Calu3 (cell line): ENCODE measurements at regions not wholly inside any gene's neighbourhood (a gene's known extent, or its start where the extent isn't known, plus 50 kb on each side); places are given as distances from the start of the nearest gene placed in this dataset.

Experiments used
- BruUV-seq: library from RNA; stranded (reverse); fragments of 400-500 nt; replicated peaks from 2 replicates; lab custom pipeline; 2021; lab: Mats Ljungman, UMichigan
- CTCF ChIA-PET: fragments of 300-600 bp; sonication (Branson Sonifier 250); formaldehyde crosslinking; loops from one replicate; lab custom pipeline; 2022; ENCODE audit warnings: antibody characterized with exemption; lab: Charles Lee
- DNase-seq: peaks from one replicate; pipeline ENCODE4 v3.0.0; 2022
- H3K27ac Mint-ChIP-seq: one replicate; pipeline ENCODE4 v1.8.0; 2022; ENCODE audit warnings: mixed read lengths; ENCODE audit not compliant: unreplicated experiment
- H3K27me3 Mint-ChIP-seq: one replicate; pipeline ENCODE4 v1.8.0; 2022; ENCODE audit warnings: mixed read lengths; ENCODE audit not compliant: unreplicated experiment
- H3K36me3 Mint-ChIP-seq: one replicate; pipeline ENCODE4 v1.8.0; 2022; ENCODE audit warnings: mild to moderate bottlenecking, moderate library complexity, mixed read lengths; ENCODE audit not compliant: insufficient read depth, unreplicated experiment
- H3K4me1 Mint-ChIP-seq: one replicate; pipeline ENCODE4 v1.8.0; 2022; ENCODE audit warnings: mild to moderate bottlenecking, low read depth, mixed read lengths; ENCODE audit not compliant: unreplicated experiment
- H3K4me3 Mint-ChIP-seq: one replicate; pipeline ENCODE4 v1.8.0; 2022; ENCODE audit warnings: mild to moderate bottlenecking, low read depth, moderate library complexity, mixed read lengths; ENCODE audit not compliant: unreplicated experiment
- H3K9me3 Mint-ChIP-seq: one replicate; pipeline ENCODE4 v1.8.0; 2022; ENCODE audit warnings: low read depth, mixed read lengths; ENCODE audit not compliant: unreplicated experiment
- CTCF ChIP-seq: fragments of 200-600 bp; IDR thresholded peaks from one replicate; pipeline ENCODE4 v1.8.0; 2022; ENCODE audit warnings: antibody characterized with exemption; ENCODE audit not compliant: unreplicated experiment
- intact Hi-C: fragments of 100-400 bp; cut with micrococcal nuclease; formaldehyde crosslinking; loops from one replicate; pipeline ENCODE4 v1.10.0; 2022; ENCODE audit not compliant: unreplicated experiment

- no peaks in the 10 kb centered on the region for H3K36me3 Mint-ChIP-seq
- CTCF ChIA-PET = no interaction called here
- intact Hi-C loops = no loop called here
- H3K27me3 Mint-ChIP-seq = no peaks in the 10 kb centered on the region
- TF ChIP-seq CTCF = no peak
- no peak for DNase-seq
- BruUV-seq = no TSS peak
- no peak overlapping the region for H3K4me3 Mint-ChIP-seq
- no peaks in the 10 kb centered on the region for H3K4me1 Mint-ChIP-seq
- no peak overlapping the region for H3K27ac Mint-ChIP-seq
- H3K9me3 Mint-ChIP-seq = no peaks in the 10 kb centered on the region
Measured at GRCh38 chr13:79655509-79655908, 174.6 kb downstream of the NDFIP2 start.

- Mint-ChIP-seq H3K4me3 (no peak overlapping the region), H3K27ac (no peak overlapping the region), H3K27me3 (no peaks in the 10 kb centered on the region), H3K4me1 (no peaks in the 10 kb centered on the region), H3K9me3 (no peaks in the 10 kb centered on the region), H3K36me3 (no peaks in the 10 kb centered on the region)
- no peak for TF ChIP-seq CTCF
- DNase-seq = no peak
- CTCF ChIA-PET = no interaction called here
- no TSS peak for BruUV-seq
- intact Hi-C loops = no loop called here
Measured at GRCh38 chr13:79654520-79654919, 173.6 kb downstream of the NDFIP2 start.

- no TSS peak for BruUV-seq
- TF ChIP-seq CTCF = no peak
- no peaks in the 10 kb centered on the region for H3K9me3 Mint-ChIP-seq
- H3K27ac Mint-ChIP-seq = no peak overlapping the region
- H3K4me3 Mint-ChIP-seq = no peak overlapping the region
- CTCF ChIA-PET = no interaction called here
- intact Hi-C loops = no loop called here
- no peaks in the 10 kb centered on the region for H3K36me3 Mint-ChIP-seq
- H3K27me3 Mint-ChIP-seq = no peaks in the 10 kb centered on the region
- no peaks in the 10 kb centered on the region for H3K4me1 Mint-ChIP-seq
- DNase-seq = no peak
Measured at GRCh38 chr13:79650688-79651087, 169.7 kb downstream of the NDFIP2 start.

GRCh38 chr13:79648191-79648590 is 167.2 kb downstream of the NDFIP2 start:
- intact Hi-C loops = no loop called here
- Mint-ChIP-seq H3K27ac (no peak overlapping the region), H3K4me3 (no peak overlapping the region), H3K9me3 (no peaks in the 10 kb centered on the region), H3K36me3 (no peaks in the 10 kb centered on the region), H3K27me3 (no peaks in the 10 kb centered on the region), H3K4me1 (no peaks in the 10 kb centered on the region)
- CTCF ChIA-PET = no interaction called here
- TF ChIP-seq CTCF = no peak
- BruUV-seq = no TSS peak
- DNase-seq = no peak

GRCh38 chr13:79647533-79647932 is 166.6 kb downstream of the NDFIP2 start:
- DNase-seq = no peak
- H3K4me3 Mint-ChIP-seq = no peak overlapping the region
- H3K4me1 Mint-ChIP-seq = no peaks in the 10 kb centered on the region
- no peak overlapping the region for H3K27ac Mint-ChIP-seq
- no peaks in the 10 kb centered on the region for H3K9me3 Mint-ChIP-seq
- H3K36me3 Mint-ChIP-seq = no peaks in the 10 kb centered on the region
- no peak for TF ChIP-seq CTCF
- CTCF ChIA-PET = no interaction called here
- BruUV-seq = no TSS peak
- intact Hi-C loops = no loop called here
- H3K27me3 Mint-ChIP-seq = no peaks in the 10 kb centered on the region
